HK-2 (cell line): ENCODE measurements at regions not wholly inside any gene's neighbourhood (a gene's known extent, or its start where the extent isn't known, plus 50 kb on each side); places are given as distances from the start of the nearest gene placed in this dataset.
"Not testable (repeated sequence)": the region's sequence is repeated elsewhere in the genome, so short reads cannot be mapped to it uniquely, and the experiment has no call there.

Source experiments
- DNase-seq: peaks from one replicate; pipeline ENCODE4 v3.0.0-alpha.2; 2018; ENCODE audit not compliant: unreplicated experiment

GRCh38 chr2:43019025-43019367 is 207.4 kb downstream of the ZFP36L2 start:
- no peak for DNase-seq

GRCh38 chr2:43018179-43019024 is 208.0 kb downstream of the ZFP36L2 start:
- no peak for DNase-seq

- DNase-seq: no peak
Observed at GRCh38 chr2:43013821-43014345, 212.5 kb downstream of the ZFP36L2 start.

- no peak for DNase-seq
Observed at GRCh38 chr2:43012966-43013365, 213.4 kb downstream of the ZFP36L2 start.

- no peak for DNase-seq
Observed at GRCh38 chr2:43011158-43011491, 215.3 kb downstream of the ZFP36L2 start.

- no peak for DNase-seq
Observed at GRCh38 chr2:43010438-43011157, 215.8 kb downstream of the ZFP36L2 start.

GRCh38 chr2:43009448-43009847 is 217.0 kb downstream of the ZFP36L2 start:
- DNase-seq: no peak

GRCh38 chr2:43008388-43008787 is 216.0 kb upstream of the HAAO start:
- DNase-seq: no peak

- no peak for DNase-seq
Observed at GRCh38 chr2:43007901-43008300, 215.5 kb upstream of the HAAO start.

GRCh38 chr2:43006834-43007543 is 214.6 kb upstream of the HAAO start:
- DNase-seq: no peak

- DNase-seq: no peak
Observed at GRCh38 chr2:43005975-43006833, 213.8 kb upstream of the HAAO start.

- DNase-seq: peak; percentile 52
Observed at GRCh38 chr2:43005245-43005974, 213.0 kb upstream of the HAAO start.

- DNase-seq: no peak
Observed at GRCh38 chr2:43004879-43005244, 212.5 kb upstream of the HAAO start.

- not testable (repeated sequence) for DNase-seq
Observed at GRCh38 chr2:43004126-43004865, 211.9 kb upstream of the HAAO start.

- no peak for DNase-seq
Observed at GRCh38 chr2:43003702-43004101, 211.3 kb upstream of the HAAO start.

- no peak for DNase-seq
Observed at GRCh38 chr2:43001787-43002468, 209.5 kb upstream of the HAAO start.

GRCh38 chr2:43001055-43001378 is 208.6 kb upstream of the HAAO start:
- DNase-seq: no peak

GRCh38 chr2:43000242-43001054 is 208.1 kb upstream of the HAAO start:
- no peak for DNase-seq

- no peak for DNase-seq
Observed at GRCh38 chr2:42999856-43000241, 207.5 kb upstream of the HAAO start.
